MM.1S (cell line): ENCODE measurements at regions not wholly inside any gene's neighbourhood (a gene's known extent, or its start where the extent isn't known, plus 50 kb on each side); places are given as distances from the start of the nearest gene placed in this dataset.

ENCODE experiments used
- CTCF ChIP-seq: fragments of 300-600 bp; sonication (generic); IDR thresholded peaks from 2 replicates; pipeline ENCODE4 v1.5.1; 2016; ENCODE audit warnings: antibody characterized with exemption, low read length, mixed read lengths
- EZH2 ChIP-seq: fragments of 300-600 bp; sonication (generic); optimal IDR thresholded peaks from 2 replicates; pipeline ENCODE3; 2017; ENCODE audit warnings: low read depth, mild to moderate bottlenecking, antibody characterized with exemption, low read length, mixed read lengths
- EZH2phosphoT487 ChIP-seq: fragments of 300-600 bp; sonication (generic); IDR thresholded peaks from 2 replicates; pipeline ENCODE4 v1.6.1; 2018; ENCODE audit warnings: antibody characterized with exemption, low read length

- no peak for TF ChIP-seq CTCF
- TF ChIP-seq EZH2phosphoT487 = no peak
- TF ChIP-seq EZH2 = no peak
Observed at GRCh38 chr5:110179321-110179720, 489.6 kb downstream of the MAN2A1 start.
